Heart left ventricle (tissue), 16 donors: ENCODE measurements at regions not wholly inside any gene's neighbourhood (a gene's known extent, or its start where the extent isn't known, plus 50 kb on each side); places are given as distances from the start of the nearest gene placed in this dataset.

Source experiments
- ATAC-seq, 4 donors: fragments of 200-7000 bp; cut with Tn5 transposase; one replicate each; pipeline ENCODE4 v1.9.1; 2020 to 2022; ENCODE audit warnings: moderate library complexity in 4 of 4, mild to moderate bottlenecking in 3 of 4, moderate number of reproducible peaks in 1 of 4
- DNase-seq, 5 donors: peaks; one replicate each; pipeline ENCODE4 v3.0.0-alpha.2; 2020
- H3K27ac ChIP-seq, 12 donors: fragments of 200-600 bp; sonication (generic) in 4 of 12; one replicate each; pipeline versions ENCODE4 v1.5.0 to v1.8.0; 2016 to 2022; ENCODE audit warnings: mild to moderate bottlenecking in 2 of 12
- H3K27me3 ChIP-seq, 9 donors: fragments of 200-600 bp; sonication (generic) in 2 of 9; one replicate each; pipeline versions ENCODE4 v1.5.1 to v1.8.0; 2016 to 2022; ENCODE audit warnings: mild to moderate bottlenecking in 3 of 9
- H3K36me3 ChIP-seq, 9 donors: fragments of 200-600 bp; sonication (generic) in 2 of 9; one replicate each; pipeline versions ENCODE4 v1.5.0 to v1.8.0; 2018 to 2022; ENCODE audit warnings: mild to moderate bottlenecking in 2 of 9
- H3K4me1 ChIP-seq, 12 donors: fragments of 200-600 bp; sonication (generic) in 4 of 12; one replicate each; pipeline versions ENCODE4 v1.5.0 to v1.8.0; 2016 to 2022; ENCODE audit warnings: mild to moderate bottlenecking in 3 of 12
- H3K4me3 ChIP-seq, 12 donors: fragments of 200-600 bp; sonication (generic) in 4 of 12; one replicate each; pipeline versions ENCODE4 v1.5.0 to v1.8.0; 2017 to 2022; ENCODE audit warnings: mild to moderate bottlenecking in 9 of 12, moderate library complexity in 4 of 12
- H3K9me3 ChIP-seq, 12 donors: fragments of 200-600 bp; sonication (generic) in 4 of 12; one replicate each; pipeline versions ENCODE4 v1.5.0 to v1.8.0; 2016 to 2022; ENCODE audit warnings: mild to moderate bottlenecking in 1 of 12
- CTCF ChIP-seq, 12 donors: fragments of 200-600 bp; sonication (generic) in 4 of 12; IDR thresholded peaks; one replicate each; pipeline versions ENCODE4 v1.5.0 to v1.8.0; 2018 to 2022; ENCODE audit warnings: antibody characterized with exemption in 12 of 12, mild to moderate bottlenecking in 5 of 12
- POLR2A ChIP-seq, 2 donors: fragments of 450-650 bp; IDR thresholded peaks; one replicate each; pipeline ENCODE4 v1.6.1; 2017; ENCODE audit warnings: antibody characterized with exemption in 2 of 2, mild to moderate bottlenecking in 2 of 2, moderate library complexity in 2 of 2
- WGBS, 4 donors: extraction: QIAGEN DNeasy Blood & Tissue Kit in 2 of 4; methylation state at CpG; one replicate each; pipeline versions ENCODE4 v1.1.5 to v1.1.7; 2013 to 2018; 5-methylcytosine and 5-hydroxymethylcytosine counted together
- intact Hi-C, 10 donors: fragments of 100-400 bp; cut with DNase I; formaldehyde crosslinking; loops; one replicate each; pipeline versions ENCODE4 v1.11.1 to v1.14.2; 2022
- donor health status: ischemic (EF 13 %, LVEDD 7.1; RV severe dilation, severe dysfunction).
- donor health status: healthy with polysubstance abuse.
- donor health status: DM: no; HTN: yes; CAD: no.
- donor health status: DM: no; HTN: no; CAD: no.
- donor health status: ischemic (EF 25% LVEDD 6.9; RV normal size, moderate dysfunction).
- donor health status: ischemic (EF 25% LVEDD 5.7; RV mildly dilated, moderate dysfunction).
- donor health status: healthy.
- donor health status: DM: yes; HTN: yes; CAD: no.
- donor health status: ischemic (EF 35%, LVEDD 5.7; RV mildly dilated, moderate dysfunction).
- donor health status: nonischemic (EF 11% LVEDD 7.7; RV severe dilation, severe dysfunction).
- donor health status: DM: yes; HTN: yes; CAD: no.
- donor health status: PGD.
- donor health status: ischemic (EF 29% LVEDD 5.4; RV normal size, mild dysfunction).
- donor health status: nonischemic (EF 23%, LVEDD 6.1; RV moderate dilation, normal function).

DNA sequence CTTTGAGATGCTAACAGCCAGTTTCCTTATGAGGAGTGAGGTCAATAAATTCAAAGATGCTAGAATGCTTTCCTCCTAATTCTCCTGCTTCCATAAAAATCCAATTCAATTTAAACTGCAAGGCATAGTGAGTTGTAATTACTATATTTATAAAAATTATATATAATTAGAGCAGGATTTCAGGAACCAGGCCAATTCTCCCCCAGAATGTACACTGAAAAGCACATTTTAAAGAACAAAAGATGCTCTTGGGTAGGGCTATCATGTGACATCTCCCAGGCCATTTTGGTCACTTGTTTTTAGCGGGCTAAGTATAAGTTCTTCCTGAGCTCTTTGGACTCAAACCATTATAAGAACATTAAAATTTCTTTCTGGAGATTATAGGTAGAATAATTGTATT is 195.7 kb upstream of the KCNG1 start:
- TF ChIP-seq CTCF (IDR thresholded peaks at IDR 0.05) (no peak), POLR2A (IDR thresholded peaks at IDR 0.05) (no peak)
- Histone ChIP-seq H3K27me3 (peaks cover 0 to 70% (median 32%) of the 10 kb centered on the region in 9 donors), H3K4me3 (no peak overlapping the region), H3K36me3 (no peaks in the 10 kb centered on the region), H3K4me1 (peaks cover 0 to 3% (median 0%) of the 10 kb centered on the region in 12 donors), H3K9me3 (peaks cover 0 to 10% (median 0%) of the 10 kb centered on the region in 12 donors), H3K27ac (no peak overlapping the region)
- no peak for DNase-seq
- ATAC-seq, result no peak
- 86 to 90% (median 88%) methylated on average over 1 of the region's 1 CpG for WGBS, 4 donors
- intact Hi-C loops, result loop anchor here in 1 of 10 donors (5.0 kb wide), 1 partner anchor 89 kb away; no protein-coding TSS in a partner anchor

GRCh38 chr20:51217347-51218045 is 194.6 kb upstream of the KCNG1 start:
- peaks cover 0 to 70% (median 28%) of the 10 kb centered on the region in 9 donors for H3K27me3 ChIP-seq
- H3K4me1 ChIP-seq, result peaks cover 0 to 3% (median 0%) of the 10 kb centered on the region in 12 donors
- TF ChIP-seq CTCF (IDR thresholded peaks at IDR 0.05), result no peak
- no peak for TF ChIP-seq POLR2A (IDR thresholded peaks at IDR 0.05)
- DNase-seq, result no peak
- H3K36me3 ChIP-seq, result no peaks in the 10 kb centered on the region
- intact Hi-C loops, result loop anchor here in 1 of 10 donors (5.0 kb wide), 1 partner anchor 90 kb away; no protein-coding TSS in a partner anchor
- peaks cover 0 to 10% (median 0%) of the 10 kb centered on the region in 12 donors for H3K9me3 ChIP-seq
- 91 to 98% (median 94%) methylated on average over 3 of the region's 3 CpGs for WGBS, 4 donors
- H3K4me3 ChIP-seq, result no peak overlapping the region
- no peak for ATAC-seq
- no peak overlapping the region for H3K27ac ChIP-seq

- 68 to 73% (median 71%) methylated on average over 3 of the region's 3 CpGs for WGBS, 4 donors
- Histone ChIP-seq H3K4me3 (no peak overlapping the region), H3K4me1 (peaks cover 0 to 3% (median 0%) of the 10 kb centered on the region in 12 donors), H3K9me3 (peaks cover 0 to 10% (median 0%) of the 10 kb centered on the region in 12 donors), H3K36me3 (no peaks in the 10 kb centered on the region), H3K27ac (no peak overlapping the region), H3K27me3 (peaks cover 0 to 70% (median 26%) of the 10 kb centered on the region in 9 donors)
- ATAC-seq (no peak), DNase-seq (no peak)
- TF ChIP-seq CTCF (IDR thresholded peaks at IDR 0.05) (no peak), POLR2A (IDR thresholded peaks at IDR 0.05) (no peak)
- intact Hi-C loops, result loop anchor here in 1 of 10 donors (5.0 kb wide), 1 partner anchor 90 kb away; no protein-coding TSS in a partner anchor
Measured at GRCh38 chr20:51216850-51217249, 193.9 kb upstream of the KCNG1 start.

DNA sequence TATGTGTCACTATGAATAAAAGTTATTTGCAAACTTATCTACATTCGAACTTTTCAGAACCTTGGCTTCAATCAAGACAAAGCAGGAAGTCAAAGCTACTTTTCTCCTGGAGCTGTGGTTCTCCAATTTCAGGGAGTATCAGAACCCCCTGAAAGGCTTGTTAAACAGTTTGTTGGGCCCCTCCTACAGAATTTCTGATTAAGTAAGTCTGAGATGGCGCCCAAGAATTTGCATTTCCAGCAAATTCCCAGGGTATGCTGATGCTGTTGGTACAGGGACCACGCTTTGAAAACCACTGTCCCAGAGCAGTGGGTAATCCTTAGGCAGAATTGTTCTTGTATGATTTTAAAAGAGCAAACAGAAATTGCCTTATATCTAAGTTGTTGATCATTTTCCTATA is 189.9 kb upstream of the KCNG1 start:
- Histone ChIP-seq H3K27ac (no peak overlapping the region), H3K4me1 (no peaks in the 10 kb centered on the region), H3K4me3 (no peak overlapping the region), H3K9me3 (peaks cover 0 to 9% (median 0%) of the 10 kb centered on the region in 12 donors), H3K36me3 (no peaks in the 10 kb centered on the region), H3K27me3 (peaks cover 0 to 56% (median 7%) of the 10 kb centered on the region in 9 donors)
- DNase-seq, result no peak
- intact Hi-C loops, result no loop called here
- no peak for TF ChIP-seq CTCF (IDR thresholded peaks at IDR 0.05)
- no peak for TF ChIP-seq POLR2A (IDR thresholded peaks at IDR 0.05)
- 58 to 67% (median 65%) methylated on average over 3 of the region's 3 CpGs for WGBS, 4 donors
- ATAC-seq, result no peak
